BJ (cell line): ENCODE measurements at regions not wholly inside any gene's neighbourhood (a gene's known extent, or its start where the extent isn't known, plus 50 kb on each side); places are given as distances from the start of the nearest gene placed in this dataset.

Experiments used
- CTCF ChIA-PET: fragments of 350-600 bp; formaldehyde crosslinking; extraction: SDS; loops from one replicate; lab custom pipeline; 2021; ENCODE audit warnings: antibody characterized with exemption, inconsistent platforms; lab: Yijun Ruan, JAX
- POLR2A ChIA-PET: fragments of 300-600 bp; sonication (Branson Sonifier 250); formaldehyde crosslinking; extraction: SDS; loops from one replicate; lab custom pipeline; 2021; ENCODE audit warnings: antibody characterized with exemption; lab: Charles Lee
- DNase-seq: peaks from one replicate; pipeline ENCODE4 v3.0.0-alpha.2; 2011; ENCODE audit warnings: low read depth
- H3K27me3 ChIP-seq: 2 replicates; pipeline ENCODE4 v1.6.0; 2011; ENCODE audit warnings: low read length; ENCODE audit not compliant: control insufficient read depth, insufficient read depth
- H3K36me3 ChIP-seq: 2 replicates; pipeline ENCODE4 v1.5.1; 2011; ENCODE audit warnings: low read length; ENCODE audit not compliant: control insufficient read depth, insufficient read depth
- H3K4me3 ChIP-seq: 2 replicates; pipeline ENCODE4 v1.5.1; 2011; ENCODE audit warnings: low read depth, mild to moderate bottlenecking, control low read depth, low read length
- TF ChIP-seq, protein P1 (sequence below): IDR thresholded peaks from 2 replicates; pipeline ENCODE4 v1.5.1; 2011; ENCODE audit warnings: low read depth, mild to moderate bottlenecking, control low read depth, inconsistent platforms, low read length, moderate library complexity; ENCODE audit not compliant: insufficient read depth

DNA sequence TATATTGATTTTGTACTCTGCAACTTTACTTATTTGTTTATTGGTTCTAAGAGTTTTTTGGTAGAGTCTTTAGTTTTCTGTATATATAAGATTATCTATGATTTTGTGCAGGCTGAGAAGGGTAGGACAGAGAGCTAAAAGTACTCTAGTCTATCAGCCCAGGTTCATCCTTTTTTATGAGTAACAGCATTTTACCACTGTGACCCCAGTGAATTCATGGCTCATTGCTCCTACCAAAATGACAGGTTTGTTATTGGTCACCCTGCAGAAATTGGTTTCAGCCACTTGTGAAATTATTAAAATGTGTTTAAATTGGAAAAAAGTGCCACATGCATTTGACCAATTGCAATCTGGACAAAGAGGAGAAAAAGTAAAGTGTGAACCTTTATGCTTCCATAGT lies 421.4 kb upstream of the DAB2 start:
- TF ChIP-seq, protein P1, sequence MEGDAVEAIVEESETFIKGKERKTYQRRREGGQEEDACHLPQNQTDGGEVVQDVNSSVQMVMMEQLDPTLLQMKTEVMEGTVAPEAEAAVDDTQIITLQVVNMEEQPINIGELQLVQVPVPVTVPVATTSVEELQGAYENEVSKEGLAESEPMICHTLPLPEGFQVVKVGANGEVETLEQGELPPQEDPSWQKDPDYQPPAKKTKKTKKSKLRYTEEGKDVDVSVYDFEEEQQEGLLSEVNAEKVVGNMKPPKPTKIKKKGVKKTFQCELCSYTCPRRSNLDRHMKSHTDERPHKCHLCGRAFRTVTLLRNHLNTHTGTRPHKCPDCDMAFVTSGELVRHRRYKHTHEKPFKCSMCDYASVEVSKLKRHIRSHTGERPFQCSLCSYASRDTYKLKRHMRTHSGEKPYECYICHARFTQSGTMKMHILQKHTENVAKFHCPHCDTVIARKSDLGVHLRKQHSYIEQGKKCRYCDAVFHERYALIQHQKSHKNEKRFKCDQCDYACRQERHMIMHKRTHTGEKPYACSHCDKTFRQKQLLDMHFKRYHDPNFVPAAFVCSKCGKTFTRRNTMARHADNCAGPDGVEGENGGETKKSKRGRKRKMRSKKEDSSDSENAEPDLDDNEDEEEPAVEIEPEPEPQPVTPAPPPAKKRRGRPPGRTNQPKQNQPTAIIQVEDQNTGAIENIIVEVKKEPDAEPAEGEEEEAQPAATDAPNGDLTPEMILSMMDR, result no peak
- H3K36me3 ChIP-seq, result no peaks in the 10 kb centered on the region
- CTCF ChIA-PET, result no interaction called here
- no peak overlapping the region for H3K4me3 ChIP-seq
- no peak for DNase-seq
- H3K27me3 ChIP-seq, result peaks cover 2% of the 10 kb centered on the region; the same call in 1 of the 2 replicates
- POLR2A ChIA-PET, result no interaction called here

DNA sequence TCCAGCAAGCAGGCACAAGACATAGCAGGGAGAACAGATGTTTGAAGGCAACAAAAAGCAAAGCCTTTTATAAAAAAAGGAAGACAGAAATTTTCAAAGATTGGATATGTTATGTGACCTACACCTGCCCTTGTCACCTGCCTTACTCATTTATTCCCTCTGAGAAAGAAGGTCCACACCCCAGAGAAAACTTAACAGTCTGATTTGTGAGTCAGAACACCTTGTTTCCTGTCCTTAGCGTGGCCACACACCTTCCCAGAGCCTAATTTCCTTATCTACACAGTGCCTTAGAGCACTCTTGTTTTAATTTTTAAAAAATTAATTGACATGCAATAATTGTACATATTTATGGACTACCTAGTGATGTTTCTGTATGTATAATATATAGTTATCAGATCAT lies 419.0 kb upstream of the DAB2 start:
- CTCF ChIA-PET, result no interaction called here
- POLR2A ChIA-PET, result no interaction called here

DNA sequence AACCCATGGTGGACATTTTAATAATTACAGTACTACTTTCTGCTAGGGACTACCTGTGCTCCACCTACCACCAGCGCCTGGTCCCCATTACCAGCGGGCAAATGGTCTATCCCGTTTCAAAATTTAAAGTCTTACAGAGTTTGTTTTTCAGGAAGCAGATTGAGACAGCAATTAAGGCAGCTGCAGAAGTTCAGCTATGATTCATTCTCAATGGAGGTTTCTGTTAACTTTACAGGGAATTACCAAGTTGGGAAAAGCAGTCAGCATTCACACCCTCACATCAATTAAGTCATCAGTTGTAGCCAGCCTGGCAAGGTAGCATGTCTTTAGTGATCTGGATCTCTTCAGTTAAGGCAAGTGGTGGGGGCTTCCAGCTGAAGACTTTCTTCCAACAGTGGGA lies 410.6 kb upstream of the DAB2 start:
- Histone ChIP-seq H3K27me3 (no peaks in the 10 kb centered on the region), H3K36me3 (no peaks in the 10 kb centered on the region), H3K4me3 (no peak overlapping the region)
- DNase-seq, result no peak
- ChIA-PET CTCF (no interaction called here), POLR2A (no interaction called here)
- TF ChIP-seq, protein P1, result no peak

More for the DNA sequence above, 419.0 kb upstream of the DAB2 start:
- Histone ChIP-seq H3K27me3 (no peaks in the 10 kb centered on the region), H3K36me3 (no peaks in the 10 kb centered on the region), H3K4me3 (no peak overlapping the region)
- no peak for DNase-seq
- TF ChIP-seq, protein P1, result no peak

DNA sequence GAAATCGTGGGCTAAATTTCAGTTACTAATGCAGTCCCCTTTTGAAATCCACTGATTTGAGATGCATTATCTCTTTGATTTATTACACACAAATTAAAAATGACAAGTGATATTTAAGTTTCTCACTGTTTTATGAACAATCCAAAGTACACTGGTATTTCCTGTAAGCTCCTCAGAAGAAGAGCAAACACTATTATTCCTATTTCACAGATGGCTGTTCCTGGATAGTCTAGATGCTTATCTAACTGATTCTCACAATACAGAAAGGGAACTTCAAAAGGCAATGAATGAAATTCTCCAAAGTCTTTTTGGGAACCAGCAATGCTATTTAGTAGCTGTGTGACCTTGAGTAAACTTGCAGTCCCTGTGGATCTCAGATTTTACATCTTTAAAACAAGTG lies 404.7 kb upstream of the DAB2 start:
- TF ChIP-seq, protein P1, result no peak
- Histone ChIP-seq H3K4me3 (no peak overlapping the region), H3K27me3 (no peaks in the 10 kb centered on the region; the same call in 1 of the 2 replicates), H3K36me3 (no peaks in the 10 kb centered on the region)
- DNase-seq, result no peak
- CTCF ChIA-PET, result no interaction called here
- POLR2A ChIA-PET, result no interaction called here

DNA sequence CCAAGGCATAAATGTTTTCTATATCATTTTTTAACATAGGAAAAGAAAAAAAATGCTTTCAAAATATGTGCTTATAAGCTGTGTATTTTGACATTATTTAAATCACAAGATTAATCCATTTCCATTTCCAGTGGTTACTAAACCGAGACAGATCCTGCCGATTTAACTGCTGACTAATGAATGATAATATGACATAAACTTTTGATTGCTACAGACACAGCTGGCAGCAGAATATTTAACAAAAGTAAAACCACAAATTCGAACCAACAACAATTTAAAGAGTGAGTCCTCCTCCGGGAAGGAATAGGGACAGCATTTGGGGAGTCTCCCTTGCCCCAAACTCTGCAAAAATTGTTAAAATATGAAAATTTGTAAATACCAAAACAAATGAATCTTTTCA lies 401.3 kb upstream of the DAB2 start:
- Histone ChIP-seq H3K36me3 (no peaks in the 10 kb centered on the region), H3K4me3 (no peak overlapping the region), H3K27me3 (no peaks in the 10 kb centered on the region; the same call in 1 of the 2 replicates)
- no peak for DNase-seq
- TF ChIP-seq, protein P1, result no peak
- CTCF ChIA-PET, result no interaction called here
- POLR2A ChIA-PET, result no interaction called here
